Transverse colon (tissue), 4 donors: ENCODE measurements at regions not wholly inside any gene's neighbourhood (a gene's known extent, or its start where the extent isn't known, plus 50 kb on each side); places are given as distances from the start of the nearest gene placed in this dataset.

ENCODE experiments used
- EP300 ChIP-seq: sonication (generic); formaldehyde crosslinking; IDR thresholded peaks from one replicate; pipeline ENCODE4 v1.6.1; 2017; ENCODE audit warnings: antibody characterized with exemption, low read depth
- POLR2A ChIP-seq: fragments of 450-650 bp; IDR thresholded peaks from one replicate; pipeline ENCODE4 v1.6.1; 2016; ENCODE audit warnings: antibody characterized with exemption, mild to moderate bottlenecking, moderate library complexity
- POLR2AphosphoS5 ChIP-seq, 3 donors: sonication (generic); formaldehyde crosslinking; IDR thresholded peaks; one replicate each; pipeline ENCODE4 v1.6.1; 2016; ENCODE audit warnings: antibody characterized with exemption in 3 of 3
- TF ChIP-seq, protein P1 (sequence below), 5 experiments: fragments of 200-600 bp in 3 of 5; fragments of 450-650 bp in 2 of 5; sonication (generic) in 3 of 5; IDR thresholded peaks; 1 replicate in 2 of 5; 2 replicates in 3 of 5; pipeline ENCODE4 v1.5.1; 2016 to 2017; ENCODE audit warnings: antibody characterized with exemption in 5 of 5, inconsistent platforms in 3 of 5, mild to moderate bottlenecking in 2 of 5, moderate library complexity in 1 of 5

DNA sequence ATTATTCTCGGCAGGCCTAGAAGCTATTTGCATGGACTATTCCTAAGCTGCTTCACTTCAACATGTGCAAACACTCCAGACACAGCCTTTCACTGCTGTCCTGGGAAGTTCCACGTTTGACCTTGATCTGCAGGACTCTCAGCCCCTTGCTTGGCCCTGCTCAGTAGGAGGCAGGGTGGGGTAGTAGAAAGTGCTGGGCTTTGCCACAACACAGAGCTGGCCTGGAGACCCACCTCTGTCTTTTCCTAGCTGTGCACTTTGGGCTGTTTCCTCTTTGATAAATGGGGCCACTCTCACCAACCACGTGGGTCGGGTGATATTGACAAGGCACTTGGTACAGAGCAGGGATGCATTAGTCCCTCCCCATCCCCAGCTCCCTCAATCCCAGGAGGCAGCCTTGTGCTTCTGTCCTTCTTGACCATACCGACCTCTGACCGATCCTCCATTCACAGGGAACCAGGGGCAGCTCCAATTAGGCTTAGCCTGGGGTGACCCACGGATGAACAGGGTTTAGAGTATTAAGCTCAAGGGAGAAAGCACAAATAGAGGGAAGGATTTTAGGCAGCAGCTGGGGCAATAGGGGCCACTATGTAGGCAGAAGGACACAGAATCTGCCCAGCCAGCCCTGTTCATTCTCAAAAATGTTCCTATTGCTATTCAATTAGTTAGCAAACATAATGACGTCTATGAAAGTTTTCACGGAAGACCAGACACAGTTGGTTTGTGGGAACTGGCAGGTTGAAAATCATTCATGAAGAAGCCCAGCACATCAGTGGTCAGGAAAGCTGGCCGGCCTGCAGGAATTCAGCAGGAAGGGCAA is 63.3 kb downstream of the SYNE3 start:
- TF ChIP-seq, protein P1, sequence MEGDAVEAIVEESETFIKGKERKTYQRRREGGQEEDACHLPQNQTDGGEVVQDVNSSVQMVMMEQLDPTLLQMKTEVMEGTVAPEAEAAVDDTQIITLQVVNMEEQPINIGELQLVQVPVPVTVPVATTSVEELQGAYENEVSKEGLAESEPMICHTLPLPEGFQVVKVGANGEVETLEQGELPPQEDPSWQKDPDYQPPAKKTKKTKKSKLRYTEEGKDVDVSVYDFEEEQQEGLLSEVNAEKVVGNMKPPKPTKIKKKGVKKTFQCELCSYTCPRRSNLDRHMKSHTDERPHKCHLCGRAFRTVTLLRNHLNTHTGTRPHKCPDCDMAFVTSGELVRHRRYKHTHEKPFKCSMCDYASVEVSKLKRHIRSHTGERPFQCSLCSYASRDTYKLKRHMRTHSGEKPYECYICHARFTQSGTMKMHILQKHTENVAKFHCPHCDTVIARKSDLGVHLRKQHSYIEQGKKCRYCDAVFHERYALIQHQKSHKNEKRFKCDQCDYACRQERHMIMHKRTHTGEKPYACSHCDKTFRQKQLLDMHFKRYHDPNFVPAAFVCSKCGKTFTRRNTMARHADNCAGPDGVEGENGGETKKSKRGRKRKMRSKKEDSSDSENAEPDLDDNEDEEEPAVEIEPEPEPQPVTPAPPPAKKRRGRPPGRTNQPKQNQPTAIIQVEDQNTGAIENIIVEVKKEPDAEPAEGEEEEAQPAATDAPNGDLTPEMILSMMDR (IDR thresholded peaks at IDR 0.05): no peak
- TF ChIP-seq POLR2A (no peak), POLR2AphosphoS5 (IDR thresholded peaks at IDR 0.05) (no peak), EP300 (no peak)
